ENCODE measurements at regions not wholly inside any gene's neighbourhood (a gene's known extent, or its start where the extent isn't known, plus 50 kb on each side); places are given as distances from the start of the nearest gene placed in this dataset.

GRCh38 chr13:109390391-109390790, 396.0 kb downstream of the IRS2 start:
- intact Hi-C loops (cut with DNase I): no loop called here
- DNase-seq (ENCODE audit: extremely low spot score in 2 of 2): no peak
- H3K4me1 ChIP-seq: no peaks in the 10 kb centered on the region
- H3K36me3 ChIP-seq: no peaks in the 10 kb centered on the region
- H3K27ac ChIP-seq: no peak overlapping the region
- H3K9me3 ChIP-seq: no peaks in the 10 kb centered on the region
- no peak for TF ChIP-seq POLR2A (IDR thresholded peaks at IDR 0.05)
- TF ChIP-seq POLR2AphosphoS5 (IDR thresholded peaks at IDR 0.05; ENCODE audit: insufficient read depth in 1 of 2, low read depth in 1 of 2): no peak
- no peak for TF ChIP-seq CTCF (IDR thresholded peaks at IDR 0.05)
- no peaks in the 10 kb centered on the region for H3K27me3 ChIP-seq
- no peak overlapping the region for H3K4me3 ChIP-seq

DNA sequence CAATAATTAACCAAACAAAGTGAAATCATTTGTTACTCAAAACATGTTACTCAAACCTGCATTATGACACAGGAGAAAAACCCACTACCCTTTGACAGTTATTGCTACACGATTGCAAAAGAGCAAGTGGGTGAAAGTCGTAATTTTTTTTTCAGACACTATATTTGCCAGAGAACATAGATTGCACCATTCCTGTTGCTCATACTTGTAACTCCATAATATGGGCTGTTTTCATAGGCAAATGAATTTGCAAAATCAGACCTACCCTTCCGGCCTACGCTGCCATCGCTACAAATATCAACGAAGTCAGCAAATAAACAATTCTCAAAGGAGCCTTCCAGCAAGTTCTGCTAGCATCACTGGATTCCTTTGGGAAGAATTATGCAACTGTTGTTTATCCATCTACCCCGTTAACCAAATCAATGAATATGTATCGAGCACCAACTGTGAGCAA, 396.5 kb downstream of the IRS2 start:
- Histone ChIP-seq H3K4me1 (no peaks in the 10 kb centered on the region), H3K9me3 (no peaks in the 10 kb centered on the region), H3K27me3 (no peaks in the 10 kb centered on the region), H3K4me3 (no peak overlapping the region), H3K36me3 (no peaks in the 10 kb centered on the region), H3K27ac (peak overlapping the region; percentile 51)
- DNase-seq (ENCODE audit: extremely low spot score in 2 of 2): no peak
- TF ChIP-seq POLR2AphosphoS5 (IDR thresholded peaks at IDR 0.05; ENCODE audit: insufficient read depth in 1 of 2, low read depth in 1 of 2) (peak in 1 of 2 donors; percentile 28), POLR2A (IDR thresholded peaks at IDR 0.05) (no peak), CTCF (IDR thresholded peaks at IDR 0.05) (no peak)
- intact Hi-C loops (cut with DNase I): no loop called here

- TF ChIP-seq CTCF (IDR thresholded peaks at IDR 0.05) (no peak), POLR2AphosphoS5 (IDR thresholded peaks at IDR 0.05; ENCODE audit: insufficient read depth in 1 of 2, low read depth in 1 of 2) (no peak), POLR2A (IDR thresholded peaks at IDR 0.05) (no peak)
- intact Hi-C loops (cut with DNase I): no loop called here
- H3K4me1 ChIP-seq: no peaks in the 10 kb centered on the region
- H3K4me3 ChIP-seq: no peak overlapping the region
- DNase-seq (ENCODE audit: extremely low spot score in 2 of 2): no peak
- H3K9me3 ChIP-seq: no peaks in the 10 kb centered on the region
- no peaks in the 10 kb centered on the region for H3K36me3 ChIP-seq
- H3K27me3 ChIP-seq: no peaks in the 10 kb centered on the region
- H3K27ac ChIP-seq: peak overlapping the region; percentile 51
Measured at GRCh38 chr13:109389456-109389855, 396.9 kb downstream of the IRS2 start.

GRCh38 chr13:109387471-109387870, 398.9 kb downstream of the IRS2 start:
- TF ChIP-seq POLR2AphosphoS5 (IDR thresholded peaks at IDR 0.05; ENCODE audit: insufficient read depth in 1 of 2, low read depth in 1 of 2) (no peak), POLR2A (IDR thresholded peaks at IDR 0.05) (no peak), CTCF (IDR thresholded peaks at IDR 0.05) (no peak)
- no peak for DNase-seq (ENCODE audit: extremely low spot score in 2 of 2)
- Histone ChIP-seq H3K9me3 (no peaks in the 10 kb centered on the region), H3K27me3 (no peaks in the 10 kb centered on the region), H3K4me3 (no peak overlapping the region), H3K36me3 (no peaks in the 10 kb centered on the region), H3K27ac (no peak overlapping the region), H3K4me1 (no peaks in the 10 kb centered on the region)
- intact Hi-C loops (cut with DNase I): no loop called here

- Histone ChIP-seq H3K4me3 (no peak overlapping the region), H3K27me3 (no peaks in the 10 kb centered on the region), H3K36me3 (no peaks in the 10 kb centered on the region), H3K4me1 (no peaks in the 10 kb centered on the region), H3K9me3 (no peaks in the 10 kb centered on the region), H3K27ac (no peak overlapping the region)
- DNase-seq (ENCODE audit: extremely low spot score in 2 of 2): no peak
- TF ChIP-seq POLR2AphosphoS5 (IDR thresholded peaks at IDR 0.05; ENCODE audit: insufficient read depth in 1 of 2, low read depth in 1 of 2): no peak
- no peak for TF ChIP-seq CTCF (IDR thresholded peaks at IDR 0.05)
- TF ChIP-seq POLR2A (IDR thresholded peaks at IDR 0.05): no peak
- intact Hi-C loops (cut with DNase I): no loop called here
Measured at GRCh38 chr13:109385242-109385560, 401.2 kb downstream of the IRS2 start.

All from vagina (tissue), 2 donors.